HG03460 (cell line): ENCODE measurements at regions not wholly inside any gene's neighbourhood (a gene's known extent, or its start where the extent isn't known, plus 50 kb on each side); places are given as distances from the start of the nearest gene placed in this dataset.
"Not testable (repeated sequence)": the region's sequence is repeated elsewhere in the genome, so short reads cannot be mapped to it uniquely, and the experiment has no call there.

ENCODE experiments used
- ATAC-seq: cut with Tn5 transposase; IDR thresholded peaks from one replicate; pipeline ENCODE4 v1.9.1; 2021; ENCODE audit not compliant: unreplicated experiment

DNA sequence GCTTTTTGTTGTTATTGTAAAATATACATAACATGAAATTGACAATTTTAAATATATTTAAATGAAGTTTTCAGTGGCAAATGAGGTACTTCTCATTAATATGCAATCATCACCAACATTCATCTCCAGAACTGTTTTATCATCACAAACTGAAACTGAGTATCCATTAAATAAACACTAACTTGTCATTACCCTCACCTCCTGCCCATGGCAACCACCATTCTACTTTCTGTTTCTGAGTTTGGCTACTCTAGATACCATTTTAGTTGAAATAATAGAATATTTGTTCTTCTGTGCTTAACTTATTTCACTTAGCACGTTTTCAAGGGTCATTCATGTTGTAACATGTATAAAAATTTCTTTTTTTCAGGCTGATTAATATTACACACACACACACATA, 834.3 kb downstream of the PLOD2 start:
- ATAC-seq: no peak

DNA sequence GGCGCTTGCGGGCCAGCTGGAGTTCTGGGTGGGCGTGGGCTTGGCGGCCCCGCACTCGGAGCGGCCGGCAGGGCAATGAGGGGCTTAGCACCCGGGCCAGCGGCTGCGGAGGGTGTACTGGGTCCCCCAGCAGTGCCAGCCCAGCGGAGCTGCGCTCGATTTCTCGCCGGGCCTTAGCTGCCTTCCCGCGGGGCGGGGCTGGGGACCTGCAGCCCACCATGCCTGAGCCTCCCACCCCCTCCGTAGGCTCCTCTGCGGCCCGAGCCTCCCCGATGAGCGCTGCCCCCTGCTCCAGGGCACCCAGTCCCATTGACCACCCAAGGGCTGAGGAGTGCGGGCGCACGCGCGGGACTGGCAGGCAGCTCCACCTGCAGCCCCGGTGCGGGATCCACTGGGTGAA, 827.6 kb downstream of the PLOD2 start:
- not testable (repeated sequence) for ATAC-seq

GRCh38 chr3:145333931-145334330, 827.1 kb downstream of the PLOD2 start:
- no peak for ATAC-seq

GRCh38 chr3:145355206-145355605, 805.8 kb downstream of the PLOD2 start:
- no peak for ATAC-seq

DNA sequence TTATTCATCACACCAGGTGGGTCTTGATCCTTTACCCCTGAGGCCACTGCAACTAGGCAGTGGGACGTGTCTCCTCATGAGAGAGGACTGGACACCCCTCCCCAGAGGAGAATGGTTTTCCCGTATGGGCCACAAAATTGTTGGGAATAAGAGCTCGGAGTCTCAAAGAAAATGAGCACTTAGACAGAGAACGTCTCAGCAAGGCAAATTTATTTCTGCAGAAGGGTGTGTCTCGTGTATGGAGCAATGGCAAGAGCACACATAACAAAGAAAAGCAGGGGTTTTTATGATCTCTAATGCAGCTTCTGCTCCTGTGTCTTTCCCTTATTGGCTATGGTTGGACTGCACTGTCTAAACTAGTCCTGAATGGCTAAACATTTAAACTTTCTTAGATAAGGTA, 803.5 kb downstream of the PLOD2 start:
- ATAC-seq: no peak

DNA sequence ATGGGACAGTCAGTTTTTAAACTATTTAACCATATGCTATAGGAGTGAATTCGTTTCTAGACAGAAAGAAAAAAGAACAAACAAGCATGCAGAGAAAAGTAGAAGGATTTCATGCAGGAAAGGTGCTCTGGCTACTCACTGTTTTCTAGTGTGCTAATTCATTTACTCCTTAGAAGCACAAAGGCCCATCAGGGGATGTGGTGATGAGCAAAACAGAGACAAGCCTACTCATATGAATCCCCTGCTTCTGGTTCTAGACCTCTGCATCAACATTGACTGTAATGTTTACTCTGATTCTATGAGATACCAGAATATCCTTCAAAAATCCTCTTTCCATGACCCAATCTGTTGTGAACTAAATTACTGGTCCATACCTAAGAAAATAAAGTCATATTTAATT, 801.9 kb downstream of the PLOD2 start:
- no peak for ATAC-seq

- no peak for ATAC-seq
Measured at GRCh38 chr3:145368748-145369147, 792.2 kb downstream of the PLOD2 start.

DNA sequence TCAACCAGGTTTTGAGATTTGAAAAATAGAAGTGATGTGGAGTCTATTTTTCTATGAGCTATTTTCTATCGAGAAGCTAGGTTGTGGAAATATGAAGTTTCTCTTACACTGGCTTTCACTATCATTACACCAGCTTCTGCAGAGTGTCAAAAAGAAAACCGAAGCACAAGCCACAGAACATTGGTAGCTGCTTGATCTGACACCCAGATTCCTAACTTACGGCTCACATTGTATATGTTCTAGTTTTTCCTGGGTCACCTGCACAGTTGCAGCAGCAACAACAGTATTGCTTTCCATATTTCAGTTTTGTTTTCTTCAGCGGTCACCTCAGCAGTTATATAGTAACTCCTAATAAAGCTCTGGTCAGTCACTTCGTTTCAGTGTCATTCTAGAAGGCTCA, 790.1 kb downstream of the PLOD2 start:
- no peak for ATAC-seq

DNA sequence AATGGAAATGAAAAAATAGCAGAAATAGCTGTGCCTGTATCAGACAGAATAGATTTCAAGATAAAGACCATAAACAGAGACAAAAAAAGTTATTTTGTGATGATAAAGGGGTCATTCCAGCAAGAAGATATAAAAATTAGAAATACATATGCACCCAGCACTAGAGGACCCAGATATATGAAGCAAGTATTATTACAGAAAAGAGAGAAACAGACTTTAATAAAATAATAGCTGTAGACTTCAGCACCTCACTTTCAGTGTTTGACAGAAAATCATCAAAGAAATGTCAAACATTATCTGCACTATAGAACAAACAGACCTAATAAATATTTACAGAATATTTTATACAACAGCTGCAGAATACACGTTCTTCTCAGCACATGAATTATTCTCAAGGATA, 783.7 kb downstream of the PLOD2 start:
- ATAC-seq: no peak

GRCh38 chr3:145383416-145383815, 777.6 kb downstream of the PLOD2 start:
- no peak for ATAC-seq

GRCh38 chr3:145384307-145384706, 776.7 kb downstream of the PLOD2 start:
- no peak for ATAC-seq

DNA sequence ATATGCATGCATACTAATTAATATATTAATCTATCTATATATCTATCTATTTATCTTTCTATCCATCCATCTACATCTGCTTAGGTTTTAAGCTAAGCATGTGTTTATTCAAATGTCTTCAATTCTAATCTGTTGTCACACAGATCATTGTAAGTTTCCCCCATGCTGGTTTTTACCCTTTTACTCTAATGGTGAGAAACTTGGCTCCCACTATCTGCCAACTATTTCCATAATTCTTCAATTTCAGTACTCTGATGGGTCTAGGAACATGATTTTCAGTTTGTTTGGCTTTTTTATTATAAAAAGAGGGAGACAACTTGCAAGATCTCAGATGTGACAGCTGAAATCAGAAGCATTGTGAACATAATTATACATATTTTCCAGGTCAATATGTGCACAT, 773.8 kb downstream of the PLOD2 start:
- ATAC-seq: no peak

- ATAC-seq: no peak
Measured at GRCh38 chr3:145395421-145395820, 765.6 kb downstream of the PLOD2 start.

DNA sequence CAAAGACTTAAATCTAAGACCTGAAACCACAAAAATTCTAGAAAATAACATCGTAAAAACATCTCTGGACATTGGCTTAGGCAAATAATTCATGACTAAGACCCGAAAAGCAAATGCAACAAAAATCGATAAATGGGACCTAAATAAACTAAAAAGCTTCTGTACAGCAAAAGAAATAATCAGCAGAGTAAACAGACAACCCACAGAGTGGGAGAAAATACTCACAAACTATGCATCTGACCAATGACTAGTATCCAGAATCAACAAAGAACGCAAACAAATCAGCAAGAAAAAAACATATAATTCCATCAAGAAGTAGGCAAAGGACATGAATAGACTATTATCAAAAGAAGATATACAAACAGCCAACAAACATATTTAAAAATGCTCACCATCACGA, 749.4 kb downstream of the PLOD2 start:
- ATAC-seq: no peak

GRCh38 chr3:145417678-145418077, 743.3 kb downstream of the PLOD2 start:
- no peak for ATAC-seq

DNA sequence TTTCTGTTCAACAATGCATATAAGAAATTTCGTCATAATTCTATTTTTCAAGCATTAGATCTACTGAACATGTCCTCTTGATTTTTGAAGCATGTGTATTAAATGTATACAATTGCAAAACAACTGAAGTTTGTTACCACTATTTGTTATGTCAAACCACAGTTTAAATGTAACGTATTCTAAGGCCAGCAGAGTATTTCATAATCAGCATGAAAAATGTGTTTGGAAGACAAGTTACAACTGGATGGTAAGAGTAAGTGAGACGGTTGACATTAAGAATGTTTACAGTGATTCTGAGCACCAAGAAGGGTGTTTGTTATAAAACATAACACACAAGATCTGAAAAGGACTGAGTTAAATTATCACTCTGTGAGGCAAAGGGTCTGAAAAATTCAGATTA, 738.4 kb downstream of the PLOD2 start:
- no peak for ATAC-seq

- no peak for ATAC-seq
Measured at GRCh38 chr3:145427355-145427754, 733.6 kb downstream of the PLOD2 start.

- ATAC-seq: no peak
Measured at GRCh38 chr3:145429546-145429945, 731.4 kb downstream of the PLOD2 start.

DNA sequence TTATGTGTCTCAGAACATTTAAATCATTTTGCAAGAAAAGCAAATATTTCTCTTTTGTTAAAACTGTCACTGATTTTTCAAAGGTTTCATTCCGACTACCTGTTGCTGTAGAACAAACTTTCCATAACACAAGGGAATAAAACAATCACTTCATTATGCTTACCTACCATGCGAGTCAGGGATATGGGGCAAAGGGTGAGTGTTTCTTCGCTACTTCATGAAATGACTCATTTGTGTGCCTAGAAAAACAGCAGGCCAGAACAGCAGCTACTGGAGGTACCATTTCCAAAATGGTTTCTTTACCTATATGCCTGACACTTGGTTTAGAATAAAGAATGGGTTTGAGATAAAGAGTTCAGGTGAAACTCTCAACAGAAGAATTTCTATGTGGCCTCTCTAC, 712.5 kb downstream of the PLOD2 start:
- ATAC-seq: no peak

GRCh38 chr3:145450018-145450682, 710.8 kb downstream of the PLOD2 start:
- ATAC-seq: no peak

DNA sequence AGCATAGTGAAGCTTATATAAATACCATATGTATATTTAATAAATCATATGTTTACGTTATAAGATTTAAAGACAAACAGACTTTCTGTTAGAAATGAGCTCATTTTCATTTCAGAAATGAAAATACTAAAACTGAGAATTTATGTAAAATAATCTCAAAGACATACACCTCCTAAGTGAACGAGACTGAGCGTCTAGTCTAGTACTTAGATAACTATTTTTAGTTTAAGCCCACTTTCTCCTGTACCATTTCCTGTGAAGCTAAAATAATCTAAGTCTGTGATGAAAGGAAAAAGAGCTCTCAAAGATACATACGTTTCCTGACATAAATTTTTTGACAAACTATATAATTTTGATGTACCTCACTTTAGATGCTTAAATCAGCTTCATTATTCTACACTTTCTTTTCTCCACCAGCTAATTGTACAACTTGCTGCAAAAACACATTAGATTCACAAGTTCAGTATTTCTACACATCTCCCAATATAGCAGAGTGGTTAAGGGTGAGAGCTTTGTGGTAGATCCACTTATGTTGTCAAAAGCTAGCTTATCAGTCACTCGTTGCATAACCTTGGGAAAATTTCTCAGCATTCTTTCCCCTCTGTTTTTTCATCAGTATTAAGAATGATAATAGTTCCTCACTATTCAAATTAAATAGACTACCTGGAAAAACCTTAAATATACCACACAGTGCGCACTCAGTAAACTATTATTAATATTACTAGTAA, 703.0 kb downstream of the PLOD2 start:
- ATAC-seq: no peak

- ATAC-seq: not testable (repeated sequence)
Measured at GRCh38 chr3:145459681-145460080, 701.3 kb downstream of the PLOD2 start.

GRCh38 chr3:145471976-145472375, 689.0 kb downstream of the PLOD2 start:
- ATAC-seq: no peak
